Ovary (tissue), 7 donors: ENCODE measurements at regions not wholly inside any gene's neighbourhood (a gene's known extent, or its start where the extent isn't known, plus 50 kb on each side); places are given as distances from the start of the nearest gene placed in this dataset.

Experiments used
- DNase-seq, 5 donors: peaks; one replicate each; pipeline ENCODE4 v3.0.0-alpha.2; 2019 to 2020
- H3K27ac ChIP-seq, 2 donors: fragments of 200-600 bp; one replicate each; pipeline versions ENCODE4 v1.5.1 to v1.8.0; 2019 to 2022
- H3K27me3 ChIP-seq: fragments of 200-600 bp; one replicate; pipeline ENCODE4 v1.8.0; 2022
- H3K36me3 ChIP-seq: fragments of 200-600 bp; sonication (generic); one replicate; pipeline ENCODE4 v1.5.1; 2019
- H3K4me1 ChIP-seq: one replicate; pipeline ENCODE4 v1.8.1; 2013; ENCODE audit warnings: mild to moderate bottlenecking, moderate library complexity; ENCODE audit not compliant: insufficient read depth
- H3K4me3 ChIP-seq: fragments of 200-600 bp; sonication (generic); one replicate; pipeline ENCODE4 v1.5.1; 2017
- H3K9me3 ChIP-seq, 2 donors: fragments of 200-600 bp in 1 of 2; sonication (generic) in 1 of 2; one replicate each; pipeline versions ENCODE4 v1.5.1 to v1.8.1; 2013 to 2019; ENCODE audit warnings: mild to moderate bottlenecking in 1 of 2, moderate library complexity in 1 of 2
- EP300 ChIP-seq: sonication (generic); formaldehyde crosslinking; IDR thresholded peaks from one replicate; pipeline ENCODE4 v1.6.1; 2017; ENCODE audit warnings: antibody characterized with exemption
- POLR2A ChIP-seq: fragments of 450-650 bp; IDR thresholded peaks from one replicate; pipeline ENCODE4 v1.6.1; 2017; ENCODE audit warnings: antibody characterized with exemption, mild to moderate bottlenecking, moderate library complexity
- WGBS, 3 donors: extraction: QIAGEN DNeasy Blood & Tissue Kit in 1 of 3; methylation state at CpG; one replicate each; pipeline versions ENCODE4 v1.1.5 to v1.1.7; 2013 to 2017; 5-methylcytosine and 5-hydroxymethylcytosine counted together
- intact Hi-C, 4 donors: fragments of 100-400 bp; cut with DNase I; formaldehyde crosslinking; loops; one replicate each; pipeline versions ENCODE4 v1.11.0 to v1.15.1; 2022 to 2023
- TF ChIP-seq, protein P1 (sequence below), 3 donors: fragments of 450-650 bp in 2 of 3; fragments of 200-600 bp in 1 of 3; IDR thresholded peaks; one replicate each; pipeline versions ENCODE4 v1.5.1 to v1.8.0; 2016 to 2022; ENCODE audit warnings: antibody characterized with exemption in 3 of 3, mild to moderate bottlenecking in 1 of 3
- donor health status: DM: no; HTN: no; CAD: no; lungs with moderate emphysema.
- donor health status: DM: no; HTN: no; CAD: no.
- donor health status: Bipolar disorder and iron deficiency.
- donor health status: DM: no; HTN: no; CAD: no.
- donor health status: DM: yes; HTN: yes; CAD: no.

DNA sequence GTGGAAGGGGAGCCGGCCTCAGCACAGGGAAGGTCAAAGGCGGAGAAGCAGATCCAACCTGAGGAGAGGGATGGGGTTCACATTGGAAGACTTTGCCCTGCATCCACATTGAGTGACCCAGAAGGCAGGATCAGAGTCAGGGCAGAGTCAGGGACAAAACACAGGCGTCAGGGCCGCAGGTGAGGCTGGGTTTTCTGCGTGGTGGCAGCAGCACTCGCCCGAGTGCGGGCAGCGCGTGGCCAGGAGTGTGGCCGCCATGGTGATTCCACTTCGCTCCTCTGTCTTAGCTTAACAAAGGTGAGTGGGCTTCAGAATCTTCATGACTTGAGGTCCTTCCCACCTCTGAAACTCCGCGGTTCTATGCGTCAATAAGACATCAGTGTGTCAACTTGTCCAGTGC, 476.9 kb upstream of the SMIM21 start:
- H3K36me3 ChIP-seq: no peaks in the 10 kb centered on the region
- no peak for DNase-seq
- no peak overlapping the region for H3K27ac ChIP-seq
- no peak for TF ChIP-seq EP300
- TF ChIP-seq, protein P1, sequence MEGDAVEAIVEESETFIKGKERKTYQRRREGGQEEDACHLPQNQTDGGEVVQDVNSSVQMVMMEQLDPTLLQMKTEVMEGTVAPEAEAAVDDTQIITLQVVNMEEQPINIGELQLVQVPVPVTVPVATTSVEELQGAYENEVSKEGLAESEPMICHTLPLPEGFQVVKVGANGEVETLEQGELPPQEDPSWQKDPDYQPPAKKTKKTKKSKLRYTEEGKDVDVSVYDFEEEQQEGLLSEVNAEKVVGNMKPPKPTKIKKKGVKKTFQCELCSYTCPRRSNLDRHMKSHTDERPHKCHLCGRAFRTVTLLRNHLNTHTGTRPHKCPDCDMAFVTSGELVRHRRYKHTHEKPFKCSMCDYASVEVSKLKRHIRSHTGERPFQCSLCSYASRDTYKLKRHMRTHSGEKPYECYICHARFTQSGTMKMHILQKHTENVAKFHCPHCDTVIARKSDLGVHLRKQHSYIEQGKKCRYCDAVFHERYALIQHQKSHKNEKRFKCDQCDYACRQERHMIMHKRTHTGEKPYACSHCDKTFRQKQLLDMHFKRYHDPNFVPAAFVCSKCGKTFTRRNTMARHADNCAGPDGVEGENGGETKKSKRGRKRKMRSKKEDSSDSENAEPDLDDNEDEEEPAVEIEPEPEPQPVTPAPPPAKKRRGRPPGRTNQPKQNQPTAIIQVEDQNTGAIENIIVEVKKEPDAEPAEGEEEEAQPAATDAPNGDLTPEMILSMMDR (IDR thresholded peaks at IDR 0.05): no peak
- TF ChIP-seq POLR2A: no peak
- H3K4me1 ChIP-seq: no peaks in the 10 kb centered on the region
- intact Hi-C loops: no loop called here
- H3K27me3 ChIP-seq: no peaks in the 10 kb centered on the region
- H3K4me3 ChIP-seq: no peak overlapping the region
- 97 to 99% (median 97%) methylated on average over 15 of the region's 15 CpGs for WGBS, 3 donors
- no peaks in the 10 kb centered on the region for H3K9me3 ChIP-seq

- DNase-seq: no peak
- TF ChIP-seq POLR2A (no peak), EP300 (no peak)
- TF ChIP-seq, protein P1 (IDR thresholded peaks at IDR 0.05): no peak
- Histone ChIP-seq H3K27ac (no peak overlapping the region), H3K9me3 (no peaks in the 10 kb centered on the region), H3K27me3 (no peaks in the 10 kb centered on the region), H3K36me3 (no peaks in the 10 kb centered on the region), H3K4me1 (no peaks in the 10 kb centered on the region), H3K4me3 (no peak overlapping the region)
- WGBS, 3 donors: 58 to 67% (median 66%) methylated on average over 4 of the region's 4 CpGs
- intact Hi-C loops: no loop called here
Observed at GRCh38 chr18:75898651-75899050, 471.1 kb upstream of the SMIM21 start.

DNA sequence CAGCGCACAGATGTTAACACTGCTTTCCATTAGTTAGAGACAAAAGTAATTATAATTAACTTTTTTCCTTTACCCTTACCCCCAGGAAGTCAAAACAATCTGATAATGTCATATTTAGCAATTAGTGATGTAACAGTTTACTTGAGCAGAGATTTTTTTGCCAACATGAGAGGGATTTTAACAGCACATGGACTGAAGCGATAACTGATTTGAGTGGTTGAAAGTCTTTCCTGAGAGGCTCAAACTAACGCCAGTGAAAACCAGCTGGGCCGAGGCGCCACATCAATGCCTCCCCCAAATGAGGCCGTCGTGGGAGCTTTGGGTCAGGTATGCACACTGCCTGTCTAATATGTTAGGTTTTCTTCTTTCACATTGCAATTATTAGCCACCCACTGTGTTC, 469.9 kb upstream of the SMIM21 start:
- no peak for DNase-seq
- no peaks in the 10 kb centered on the region for H3K4me1 ChIP-seq
- intact Hi-C loops: no loop called here
- H3K4me3 ChIP-seq: no peak overlapping the region
- H3K9me3 ChIP-seq: no peaks in the 10 kb centered on the region
- no peaks in the 10 kb centered on the region for H3K27me3 ChIP-seq
- TF ChIP-seq EP300: no peak
- TF ChIP-seq POLR2A: no peak
- WGBS, 3 donors: 91 to 96% (median 93%) methylated on average over 7 of the region's 7 CpGs
- no peak overlapping the region for H3K27ac ChIP-seq
- no peaks in the 10 kb centered on the region for H3K36me3 ChIP-seq

GRCh38 chr18:75896865-75897264, 469.4 kb upstream of the SMIM21 start:
- no peak overlapping the region for H3K4me3 ChIP-seq
- no peaks in the 10 kb centered on the region for H3K4me1 ChIP-seq
- no peaks in the 10 kb centered on the region for H3K36me3 ChIP-seq
- DNase-seq: no peak
- intact Hi-C loops: no loop called here
- WGBS, 3 donors: 24 to 31% (median 24%) methylated on average over 5 of the region's 5 CpGs
- no peaks in the 10 kb centered on the region for H3K27me3 ChIP-seq
- H3K27ac ChIP-seq: no peak overlapping the region
- TF ChIP-seq, protein P1 (IDR thresholded peaks at IDR 0.05): no peak
- no peak for TF ChIP-seq POLR2A
- no peak for TF ChIP-seq EP300
- H3K9me3 ChIP-seq: no peaks in the 10 kb centered on the region

- intact Hi-C loops: no loop called here
- H3K4me1 ChIP-seq: no peaks in the 10 kb centered on the region
- no peak overlapping the region for H3K4me3 ChIP-seq
- DNase-seq: no peak
- H3K27ac ChIP-seq: no peak overlapping the region
- no peak for TF ChIP-seq EP300
- TF ChIP-seq POLR2A: no peak
- TF ChIP-seq, protein P1 (IDR thresholded peaks at IDR 0.05): no peak
- no peaks in the 10 kb centered on the region for H3K27me3 ChIP-seq
- H3K9me3 ChIP-seq: no peaks in the 10 kb centered on the region
- H3K36me3 ChIP-seq: no peaks in the 10 kb centered on the region
- 94 to 95% (median 95%) methylated on average over 4 of the region's 4 CpGs for WGBS, 3 donors
Observed at GRCh38 chr18:75895135-75895534, 467.6 kb upstream of the SMIM21 start.
